ENCODE measurements at regions not wholly inside any gene's neighbourhood (a gene's known extent, or its start where the extent isn't known, plus 50 kb on each side); places are given as distances from the start of the nearest gene placed in this dataset.

- no peaks in the 10 kb centered on the region for H4K20me1 ChIP-seq (ENCODE audit: low read depth, low read length)
- no peaks in the 10 kb centered on the region for H3F3A ChIP-seq (ENCODE audit: insufficient read depth)
- no peak overlapping the region for H2AFZ ChIP-seq (ENCODE audit: low read depth, low read length, severe bottlenecking)
- no peaks in the 10 kb centered on the region for H3K9me3 ChIP-seq (ENCODE audit: insufficient read depth, low read length)
- no peaks in the 10 kb centered on the region for H3K79me2 ChIP-seq (ENCODE audit: insufficient read depth, low read length)
- H3K36me3 ChIP-seq (ENCODE audit: low read length), result 0 out of 2 replicates have a peak, but pooled peaks cover 3% of the 10 kb centered on the region
- H3K4me2 ChIP-seq (ENCODE audit: low read depth, low read length, poor library complexity, severe bottlenecking), result no peak overlapping the region
- no peaks in the 10 kb centered on the region for H3K9me2 ChIP-seq (replicated peaks; ENCODE audit: insufficient read depth, low read length)
- no peak overlapping the region for H3K4me3 ChIP-seq (ENCODE audit: insufficient read depth, low read length, poor library complexity, severe bottlenecking)
- TF ChIP-seq CTCF (IDR thresholded peaks at IDR 0.05; ENCODE audit: insufficient read depth, low read length, poor library complexity, severe bottlenecking) (no peak), EZH2phosphoT487 (conservative IDR thresholded peaks at IDR 0.05; ENCODE audit: low read length) (no peak)
- H3K27me3 ChIP-seq (ENCODE audit: low read length), result no peaks in the 10 kb centered on the region
- no peak overlapping the region for H3K9ac ChIP-seq (ENCODE audit: low read length)
- H3K27ac ChIP-seq (ENCODE audit: low read depth, low read length), result no peak overlapping the region
Observed at GRCh38 chr7:136336932-136337331, 359.8 kb upstream of the MTPN start.

DNA sequence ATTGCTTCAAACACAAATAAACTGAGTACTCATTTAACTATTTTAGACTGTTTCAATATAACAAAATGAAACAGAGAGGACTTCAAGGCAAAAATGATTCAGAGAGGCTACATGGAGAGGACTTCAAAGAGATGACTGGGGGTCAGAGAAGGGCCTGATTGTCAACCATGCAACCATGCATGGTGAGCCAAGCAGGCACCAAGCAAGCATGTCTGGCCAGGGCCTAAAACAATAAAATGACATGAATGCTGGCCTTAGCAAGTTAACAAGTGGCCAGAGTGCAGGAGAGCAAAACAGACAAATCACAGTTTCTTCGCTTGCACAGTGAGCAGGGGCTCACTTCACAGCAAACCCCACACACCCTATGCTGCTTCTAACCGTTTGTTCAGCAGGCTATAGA, 356.5 kb upstream of the MTPN start:
- Histone ChIP-seq H3K4me2 (ENCODE audit: low read depth, low read length, poor library complexity, severe bottlenecking) (no peak overlapping the region), H2AFZ (ENCODE audit: low read depth, low read length, severe bottlenecking) (no peak overlapping the region), H3K27me3 (ENCODE audit: low read length) (no peaks in the 10 kb centered on the region), H3K36me3 (ENCODE audit: low read length) (0 out of 2 replicates have a peak, but pooled peaks cover 3% of the 10 kb centered on the region), H3K9me2 (replicated peaks; ENCODE audit: insufficient read depth, low read length) (no peaks in the 10 kb centered on the region), H3K9ac (ENCODE audit: low read length) (no peak overlapping the region), H3K27ac (ENCODE audit: low read depth, low read length) (no peak overlapping the region), H4K20me1 (ENCODE audit: low read depth, low read length) (no peaks in the 10 kb centered on the region), H3K9me3 (ENCODE audit: insufficient read depth, low read length) (no peaks in the 10 kb centered on the region), H3K79me2 (ENCODE audit: insufficient read depth, low read length) (no peaks in the 10 kb centered on the region), H3K4me3 (ENCODE audit: insufficient read depth, low read length, poor library complexity, severe bottlenecking) (no peak overlapping the region), H3F3A (ENCODE audit: insufficient read depth) (no peaks in the 10 kb centered on the region)
- TF ChIP-seq CTCF (IDR thresholded peaks at IDR 0.05; ENCODE audit: insufficient read depth, low read length, poor library complexity, severe bottlenecking) (no peak), EZH2phosphoT487 (conservative IDR thresholded peaks at IDR 0.05; ENCODE audit: low read length) (no peak)

GRCh38 chr7:136326045-136326609, 349.0 kb upstream of the MTPN start:
- no peaks in the 10 kb centered on the region for H4K20me1 ChIP-seq (ENCODE audit: low read depth, low read length)
- H3K4me2 ChIP-seq (ENCODE audit: low read depth, low read length, poor library complexity, severe bottlenecking), result no peak overlapping the region
- H3K9me3 ChIP-seq (ENCODE audit: insufficient read depth, low read length), result no peaks in the 10 kb centered on the region; the same call in 1 of the 2 replicates
- TF ChIP-seq CTCF (IDR thresholded peaks at IDR 0.05; ENCODE audit: insufficient read depth, low read length, poor library complexity, severe bottlenecking), result no peak
- H3F3A ChIP-seq (ENCODE audit: insufficient read depth), result no peaks in the 10 kb centered on the region
- H3K9ac ChIP-seq (ENCODE audit: low read length), result no peak overlapping the region
- H3K27ac ChIP-seq (ENCODE audit: low read depth, low read length), result no peak overlapping the region
- no peaks in the 10 kb centered on the region for H3K79me2 ChIP-seq (ENCODE audit: insufficient read depth, low read length)
- no peaks in the 10 kb centered on the region for H3K9me2 ChIP-seq (replicated peaks; ENCODE audit: insufficient read depth, low read length)
- H3K4me3 ChIP-seq (ENCODE audit: insufficient read depth, low read length, poor library complexity, severe bottlenecking), result no peak overlapping the region
- no peaks in the 10 kb centered on the region for H3K36me3 ChIP-seq (ENCODE audit: low read length)
- H2AFZ ChIP-seq (ENCODE audit: low read depth, low read length, severe bottlenecking), result no peak overlapping the region
- H3K27me3 ChIP-seq (ENCODE audit: low read length), result no peaks in the 10 kb centered on the region
